K562 (cell line): ENCODE measurements at regions not wholly inside any gene's neighbourhood (a gene's known extent, or its start where the extent isn't known, plus 50 kb on each side); places are given as distances from the start of the nearest gene placed in this dataset.

Experiments
- DACH1 ChIP-seq: fragments of 450-650 bp; IDR thresholded peaks from 2 replicates; pipeline ENCODE4 v1.6.1; 2018; ENCODE audit not compliant: partially characterized antibody
- ETV5 ChIP-seq: sonication (generic); formaldehyde crosslinking; IDR thresholded peaks from 2 replicates; pipeline ENCODE4 v1.4.0; 2020; ENCODE audit warnings: low read depth, mild to moderate bottlenecking, missing genetic modification reagents
- FOXM1 ChIP-seq, 2 experiments: fragments of 450-650 bp in 1 of 2; sonication (generic) in 1 of 2; formaldehyde crosslinking in 1 of 2; IDR thresholded peaks; 2 replicates each; pipeline versions ENCODE4 v1.6.1 to v1.9.0; 2017 to 2022; ENCODE audit warnings: low read depth in 2 of 2, mild to moderate bottlenecking in 2 of 2, missing genetic modification reagents in 1 of 2, moderate library complexity in 1 of 2
- KAT2B ChIP-seq: IDR thresholded peaks from one replicate; pipeline ENCODE4 v1.6.1; 2012; ENCODE audit warnings: low read depth, mild to moderate bottlenecking, control low read depth, inconsistent platforms, low read length, moderate library complexity
- MNT ChIP-seq, 2 experiments: fragments of 450-650 bp; conservative IDR thresholded peaks; 2 replicates each; pipeline ENCODE4 v1.6.1; 2017; ENCODE audit warnings: mild to moderate bottlenecking in 2 of 2, moderate library complexity in 2 of 2
- NCOA6 ChIP-seq: fragments of 450-650 bp; IDR thresholded peaks from 2 replicates; pipeline ENCODE4 v1.6.1; 2017; ENCODE audit warnings: mild to moderate bottlenecking
- NR2C1 ChIP-seq, 2 experiments: fragments of 450-650 bp; IDR thresholded peaks; 2 replicates each; pipeline ENCODE4 v1.6.1; 2017; ENCODE audit warnings: mild to moderate bottlenecking in 2 of 2, antibody characterized with exemption in 1 of 2, inconsistent platforms in 1 of 2, missing compliant biosample characterization in 1 of 2, missing genetic modification characterization in 1 of 2
- POLR2B ChIP-seq: fragments of 450-650 bp; IDR thresholded peaks from 2 replicates; pipeline ENCODE4 v1.6.1; 2018; ENCODE audit warnings: low read depth; ENCODE audit not compliant: partially characterized antibody
- PPARD ChIP-seq: fragments of 250-450 bp; sonication (Bioruptor Pico); IDR thresholded peaks from 2 replicates; pipeline ENCODE4 v1.8.0; 2022; ENCODE audit warnings: inconsistent platforms, mild to moderate bottlenecking, moderate library complexity
- RBM15 ChIP-seq: fragments of 200-400 bp; formaldehyde crosslinking; IDR thresholded peaks from 2 replicates; pipeline ENCODE4 v1.6.1; 2018; ENCODE audit warnings: mild to moderate bottlenecking, low read length, moderate library complexity; ENCODE audit not compliant: insufficient read depth
- RBM34 ChIP-seq: fragments of 200-400 bp; formaldehyde crosslinking; IDR thresholded peaks from 2 replicates; pipeline ENCODE4 v1.6.1; 2018; ENCODE audit warnings: low read length, borderline replicate concordance; ENCODE audit not compliant: insufficient read depth
- RCOR1 ChIP-seq, 2 experiments: IDR thresholded peaks; 2 replicates each; pipeline ENCODE4 v1.6.1; 2012; ENCODE audit warnings: low read depth in 2 of 2, low read length in 2 of 2, borderline replicate concordance in 1 of 2, improper control_type of control experiment in 1 of 2
- RFX5 ChIP-seq: IDR thresholded peaks from 2 replicates; pipeline ENCODE4 v1.6.1; 2011; ENCODE audit warnings: low read depth, mild to moderate bottlenecking, improper control_type of control experiment, low read length
- RFX7 ChIP-seq: fragments of 250-450 bp; sonication (Bioruptor Pico); IDR thresholded peaks from 2 replicates; pipeline ENCODE4 v1.5.1; 2021; ENCODE audit warnings: mild to moderate bottlenecking
- TAF9B ChIP-seq: fragments of 450-650 bp; IDR thresholded peaks from 2 replicates; pipeline ENCODE4 v1.6.1; 2018; ENCODE audit warnings: mild to moderate bottlenecking; ENCODE audit not compliant: partially characterized antibody
- TRIM24 ChIP-seq, 2 experiments: fragments of 450-650 bp; IDR thresholded peaks; 2 replicates each; pipeline ENCODE4 v1.6.1; 2016
- ZBTB40 ChIP-seq, 2 experiments: fragments of 450-650 bp in 1 of 2; sonication (generic) in 1 of 2; formaldehyde crosslinking in 1 of 2; IDR thresholded peaks; 2 replicates each; pipeline versions ENCODE4 v1.7.1 to v1.9.0; 2016 to 2022; ENCODE audit warnings: inconsistent platforms in 1 of 2, mild to moderate bottlenecking in 1 of 2, missing genetic modification reagents in 1 of 2
- ZKSCAN3 ChIP-seq: fragments of 250-450 bp; sonication (Bioruptor Pico); IDR thresholded peaks from 2 replicates; pipeline ENCODE4 v1.4.0; 2020
- ZNF431 ChIP-seq: sonication (generic); formaldehyde crosslinking; IDR thresholded peaks from 2 replicates; pipeline ENCODE4 v1.8.0; 2022; ENCODE audit warnings: mild to moderate bottlenecking, missing genetic modification reagents
- ZNF778 ChIP-seq: fragments of 450-650 bp; formaldehyde crosslinking; IDR thresholded peaks from 2 replicates; pipeline ENCODE4 v1.4.0; 2020; ENCODE audit warnings: mild to moderate bottlenecking, moderate library complexity

GRCh38 chr5:164360589-164360988, 855.2 kb downstream of the MAT2B start (continued):
- TF ChIP-seq MNT (conservative IDR thresholded peaks at IDR 0.05) = no peak
- no peak for TF ChIP-seq DACH1
- no peak for TF ChIP-seq NR2C1 (IDR thresholded peaks at IDR 0.05)
- no peak for TF ChIP-seq NR2C1 (tag; IDR thresholded peaks at IDR 0.05)
- TF ChIP-seq TAF9B = no peak
- TF ChIP-seq ZBTB40 (IDR thresholded peaks at IDR 0.05) = no peak
- no peak for TF ChIP-seq ZBTB40 (CRISPR knock-in tag; IDR thresholded peaks at IDR 0.05)
- TF ChIP-seq RFX5 = no peak
- TF ChIP-seq TRIM24 (IDR thresholded peaks at IDR 0.05) = peak; percentile 47 to 60; a peak in 3 of 4 replicates
- TF ChIP-seq RBM15 = no peak
- no peak for TF ChIP-seq ZNF778
- TF ChIP-seq NCOA6 = no peak
- TF ChIP-seq KAT2B = no peak
- TF ChIP-seq ZKSCAN3 = no peak
- TF ChIP-seq FOXM1 (IDR thresholded peaks at IDR 0.05; ENCODE audit: low read depth) = no peak
- TF ChIP-seq FOXM1 (CRISPR knock-in tag; IDR thresholded peaks at IDR 0.05; ENCODE audit: low read depth) = no peak
- TF ChIP-seq PPARD (CRISPR knock-in tag) = no peak
- peak; percentile 97 for TF ChIP-seq ETV5 (CRISPR knock-in tag)
- TF ChIP-seq ZNF431 (CRISPR knock-in tag) = no peak
- peak in 1 of 2 experiments; percentile 27; a peak in 1 of 4 replicates for TF ChIP-seq RCOR1 (IDR thresholded peaks at IDR 0.05; ENCODE audit: borderline replicate concordance in 1 of 2, low read depth in 2 of 2, low read length in 2 of 2)
- no peak for TF ChIP-seq RBM34
- TF ChIP-seq RFX7 (CRISPR knock-in tag) = no peak
- TF ChIP-seq POLR2B = peak; percentile 13
